ENCODE measurements at regions not wholly inside any gene's neighbourhood (a gene's known extent, or its start where the extent isn't known, plus 50 kb on each side); places are given as distances from the start of the nearest gene placed in this dataset.

- no peak for TF ChIP-seq RXRA (IDR thresholded peaks at IDR 0.05)
- TF ChIP-seq CTCF (IDR thresholded peaks at IDR 0.05; ENCODE audit: low read depth, low read length, missing input control) = no peak
- TF ChIP-seq MAX (IDR thresholded peaks at IDR 0.05) = no peak
- no peak for TF ChIP-seq YY1 (IDR thresholded peaks at IDR 0.05)
- TF ChIP-seq REST (IDR thresholded peaks at IDR 0.05) = no peak
- no peak for TF ChIP-seq TAF1 (conservative IDR thresholded peaks at IDR 0.05)
- no peak for TF ChIP-seq RAD21 (IDR thresholded peaks at IDR 0.05)
- no peak for TF ChIP-seq GABPA (IDR thresholded peaks at IDR 0.05 in 1 of 2, conservative IDR thresholded peaks at IDR 0.05 in 1 of 2)
- TF ChIP-seq, protein P1, sequence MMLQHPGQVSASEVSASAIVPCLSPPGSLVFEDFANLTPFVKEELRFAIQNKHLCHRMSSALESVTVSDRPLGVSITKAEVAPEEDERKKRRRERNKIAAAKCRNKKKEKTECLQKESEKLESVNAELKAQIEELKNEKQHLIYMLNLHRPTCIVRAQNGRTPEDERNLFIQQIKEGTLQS (IDR thresholded peaks at IDR 0.05) = no peak
Measured at GRCh38 chr3:61343543-61343942, 92.3 kb upstream of the FHIT start.

Data from liver (tissue), 3 donors.